GM18502 (cell line): ENCODE measurements at regions not wholly inside any gene's neighbourhood (a gene's known extent, or its start where the extent isn't known, plus 50 kb on each side); places are given as distances from the start of the nearest gene placed in this dataset.

Experiments
- ATAC-seq: cut with Tn5 transposase; IDR thresholded peaks from one replicate; pipeline ENCODE4 v1.9.1; 2021; ENCODE audit warnings: mild to moderate bottlenecking; ENCODE audit not compliant: unreplicated experiment, poor library complexity

DNA sequence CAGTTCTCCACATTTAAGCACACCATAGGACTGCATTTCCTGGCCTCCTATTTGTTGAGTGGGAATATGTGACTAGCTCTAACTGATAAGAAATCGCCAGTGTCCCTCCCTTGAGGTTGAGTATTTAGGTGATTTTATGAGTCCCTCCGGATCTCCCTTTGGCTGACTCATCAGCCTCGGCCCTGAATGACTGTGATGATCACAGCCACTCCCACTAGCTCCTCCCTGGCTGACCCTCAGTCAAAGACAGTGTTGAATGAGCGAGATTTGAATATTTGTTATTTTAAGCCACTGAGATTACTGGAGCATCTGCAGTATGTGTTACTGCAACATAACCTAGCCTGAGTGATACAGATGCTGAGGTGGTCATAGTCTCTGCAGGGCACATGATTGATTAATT, 515.3 kb downstream of the EPHB1 start:
- no peak for ATAC-seq

DNA sequence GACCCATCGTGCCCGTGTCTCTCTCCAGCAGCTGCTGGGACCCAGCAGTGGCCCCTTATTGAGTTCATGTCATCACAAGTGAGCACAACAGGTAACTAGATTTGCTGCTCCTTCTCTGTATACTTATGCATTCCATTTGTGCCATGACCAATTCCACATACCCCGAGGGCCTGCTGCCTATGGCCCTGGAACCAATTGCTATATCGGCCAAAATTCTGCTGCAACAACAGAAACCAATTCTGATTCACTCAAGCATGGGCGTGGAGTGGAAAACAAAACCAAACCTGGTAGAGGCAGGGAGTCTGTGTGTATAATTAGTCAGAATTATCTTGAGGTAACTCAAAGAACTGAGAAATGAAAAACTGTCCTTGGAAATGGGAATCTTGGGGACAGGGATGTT, 516.6 kb downstream of the EPHB1 start:
- ATAC-seq = no peak

DNA sequence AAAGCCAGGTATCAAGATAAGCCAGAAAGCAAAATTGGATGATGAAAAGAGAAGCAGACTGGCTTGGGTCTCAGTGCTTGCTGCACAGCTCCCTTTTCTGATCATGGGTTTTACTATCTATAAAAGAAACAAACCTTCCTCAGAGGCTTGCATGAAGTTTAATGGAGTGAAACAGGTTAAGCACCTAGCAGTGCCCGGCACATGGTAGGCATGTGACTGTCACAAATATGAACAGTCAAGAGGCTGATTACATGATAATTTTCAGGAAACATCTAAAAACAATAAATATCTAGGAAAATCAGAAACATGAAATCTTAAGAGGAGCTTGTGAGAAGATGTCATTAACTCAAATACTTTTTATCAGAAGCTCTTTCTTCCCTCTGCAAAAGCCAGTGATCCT, 519.2 kb downstream of the EPHB1 start:
- ATAC-seq = no peak

DNA sequence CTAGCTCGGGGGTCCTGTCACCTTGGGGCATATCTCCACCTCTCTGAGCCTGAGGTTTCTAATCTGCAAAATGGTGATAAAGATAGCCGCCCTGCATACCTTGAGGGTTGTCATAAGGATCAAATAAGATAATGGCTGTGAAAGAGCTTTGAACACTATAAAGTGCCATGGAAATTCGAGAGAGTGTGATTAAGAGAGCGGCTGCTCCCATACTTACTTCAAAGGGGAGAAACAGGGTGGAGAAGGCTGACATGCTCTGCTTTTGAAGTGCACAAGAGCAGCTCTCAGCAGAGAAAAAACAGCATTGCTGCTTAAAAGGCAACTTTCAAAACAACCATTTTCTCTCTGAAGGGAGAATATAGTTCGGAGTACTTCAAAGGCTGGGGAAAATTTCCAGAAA, 529.2 kb downstream of the EPHB1 start:
- ATAC-seq = no peak

DNA sequence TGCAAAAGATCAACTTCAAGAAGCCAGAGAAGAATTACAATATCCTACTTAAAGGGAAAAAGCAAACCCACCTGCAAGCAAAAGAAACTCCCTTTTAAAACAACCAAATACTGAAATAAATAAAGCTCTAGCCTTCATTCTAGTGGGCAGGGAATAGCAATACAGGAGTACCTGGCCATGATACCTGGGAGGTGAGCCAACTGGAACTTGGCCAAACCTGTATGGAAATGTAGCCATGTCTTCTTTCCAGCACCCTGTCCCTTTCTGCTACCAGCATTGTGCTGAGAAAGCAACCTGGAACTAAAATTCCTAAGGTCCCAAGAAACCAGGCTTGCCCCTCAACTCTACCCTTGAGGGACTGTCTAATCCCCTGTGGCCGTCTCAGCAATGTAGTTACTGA, 530.0 kb downstream of the EPHB1 start:
- ATAC-seq = no peak

DNA sequence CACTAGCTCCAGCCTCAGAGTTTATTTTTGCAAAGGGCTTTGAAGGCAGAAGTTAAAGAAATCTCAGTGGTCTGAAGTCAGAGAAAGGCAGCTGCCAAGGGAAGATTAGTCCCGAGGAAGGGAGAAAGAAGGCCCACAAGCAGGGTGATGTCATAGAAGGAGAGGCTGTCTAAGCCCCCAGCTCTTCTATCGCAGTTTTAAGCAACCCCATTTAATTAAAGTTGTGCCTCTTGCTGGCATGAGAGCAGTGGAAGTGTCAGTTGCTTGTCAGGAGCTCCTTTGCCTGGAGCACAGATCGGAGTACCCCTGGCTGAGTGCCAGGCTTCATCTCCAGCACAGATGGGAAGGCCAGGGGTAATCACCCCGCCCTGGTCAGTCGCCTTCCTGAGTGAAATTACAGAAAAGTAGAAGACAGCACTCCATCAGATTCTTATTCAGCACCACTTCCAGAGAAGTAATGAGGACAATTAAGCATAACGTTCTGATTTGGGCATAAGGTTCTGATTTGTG, 530.7 kb downstream of the EPHB1 start:
- no peak for ATAC-seq

DNA sequence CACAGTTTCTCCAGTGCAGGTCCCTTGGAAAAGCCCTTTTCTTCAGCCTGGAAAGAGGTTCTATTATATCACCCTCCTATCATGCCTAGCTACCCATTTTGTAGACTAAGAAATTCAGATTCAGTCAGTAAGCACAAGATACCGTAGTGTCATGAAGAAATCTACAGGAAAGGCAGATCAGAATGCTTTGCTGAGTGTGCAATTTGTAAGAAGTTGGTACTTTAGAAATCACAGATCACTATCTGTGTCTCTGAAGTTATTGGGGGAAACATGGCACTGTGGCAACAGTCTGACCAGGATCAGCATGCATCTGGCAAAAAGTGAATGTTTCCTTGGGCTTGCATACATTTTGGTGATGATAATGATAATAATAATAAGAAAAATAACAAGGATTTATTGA, 531.8 kb downstream of the EPHB1 start:
- no peak for ATAC-seq

DNA sequence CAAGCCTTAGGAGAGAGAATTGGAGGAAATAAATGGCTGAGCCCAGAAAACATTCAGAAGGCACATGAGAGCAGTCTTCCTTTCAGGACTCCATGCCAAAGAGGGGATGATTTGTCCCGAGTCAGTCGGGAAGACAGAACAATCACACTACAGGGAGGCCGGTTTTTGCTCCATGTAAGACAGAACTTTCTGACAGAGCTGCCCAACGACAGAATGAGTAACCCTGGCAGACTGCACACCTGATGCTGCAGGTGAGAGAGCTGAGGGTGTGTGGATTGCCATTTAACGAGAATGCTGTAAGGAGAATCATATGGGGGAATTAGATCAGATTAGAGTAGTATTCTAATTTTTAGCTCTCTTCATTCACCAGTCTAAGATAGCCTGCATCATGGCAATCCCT, 533.0 kb downstream of the EPHB1 start:
- ATAC-seq = no peak

DNA sequence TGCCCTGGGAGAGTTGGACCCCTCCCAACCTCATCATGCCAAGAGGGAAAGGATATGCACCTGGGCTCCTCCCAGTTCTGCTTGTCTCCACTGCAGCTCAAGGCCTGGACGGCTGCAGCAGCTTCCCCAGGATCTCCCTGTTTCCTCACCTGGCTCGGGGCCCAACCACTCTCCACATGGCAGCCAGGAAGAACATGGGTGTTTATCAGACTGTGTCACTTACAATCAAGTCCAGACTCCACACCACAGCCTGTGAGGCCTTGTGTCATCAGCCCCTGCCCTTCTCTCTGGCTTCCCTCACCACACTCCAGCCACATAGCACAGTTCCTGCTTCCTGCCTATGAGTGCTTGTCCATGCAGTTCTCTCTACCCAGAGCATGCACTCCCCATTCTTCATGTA, 534.4 kb downstream of the EPHB1 start:
- ATAC-seq = no peak

DNA sequence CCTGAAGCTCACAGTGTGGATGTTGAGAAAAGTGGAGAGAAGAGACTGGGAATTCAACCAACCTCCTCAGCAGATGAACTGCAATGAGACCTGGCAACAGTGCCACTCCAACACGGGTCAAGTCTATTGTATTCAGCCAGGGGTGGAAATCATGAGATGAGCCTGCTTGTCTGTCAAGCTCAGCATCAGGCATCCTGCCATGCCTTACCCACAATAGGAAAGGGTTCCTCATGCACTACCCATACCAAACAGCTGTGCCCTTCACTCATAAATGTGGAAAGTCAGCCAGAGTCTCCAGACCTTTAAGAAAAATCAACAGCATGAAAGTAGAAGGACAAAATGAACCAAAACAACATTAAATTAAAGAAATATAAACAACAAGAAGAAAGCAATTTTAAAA, 542.1 kb downstream of the EPHB1 start:
- ATAC-seq = no peak

DNA sequence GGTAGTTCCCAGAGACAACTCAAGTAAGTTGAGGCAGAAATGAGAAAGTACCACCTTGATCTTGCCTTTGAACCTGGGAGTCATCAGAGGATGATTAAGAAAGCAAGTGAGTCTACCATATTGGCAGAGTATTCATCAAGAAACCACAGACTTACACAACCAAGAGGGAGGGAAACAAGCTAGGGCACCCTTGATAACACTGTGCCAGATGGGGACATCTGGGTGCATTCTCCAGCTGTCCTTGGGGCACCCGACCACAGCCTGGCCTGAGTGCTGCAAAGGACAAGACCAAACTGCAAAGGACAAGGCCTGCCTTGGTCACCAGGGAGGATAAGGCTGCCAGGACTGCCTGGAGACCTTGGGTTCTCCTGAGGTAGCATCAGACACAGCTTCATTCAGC, 553.6 kb downstream of the EPHB1 start:
- ATAC-seq = no peak

DNA sequence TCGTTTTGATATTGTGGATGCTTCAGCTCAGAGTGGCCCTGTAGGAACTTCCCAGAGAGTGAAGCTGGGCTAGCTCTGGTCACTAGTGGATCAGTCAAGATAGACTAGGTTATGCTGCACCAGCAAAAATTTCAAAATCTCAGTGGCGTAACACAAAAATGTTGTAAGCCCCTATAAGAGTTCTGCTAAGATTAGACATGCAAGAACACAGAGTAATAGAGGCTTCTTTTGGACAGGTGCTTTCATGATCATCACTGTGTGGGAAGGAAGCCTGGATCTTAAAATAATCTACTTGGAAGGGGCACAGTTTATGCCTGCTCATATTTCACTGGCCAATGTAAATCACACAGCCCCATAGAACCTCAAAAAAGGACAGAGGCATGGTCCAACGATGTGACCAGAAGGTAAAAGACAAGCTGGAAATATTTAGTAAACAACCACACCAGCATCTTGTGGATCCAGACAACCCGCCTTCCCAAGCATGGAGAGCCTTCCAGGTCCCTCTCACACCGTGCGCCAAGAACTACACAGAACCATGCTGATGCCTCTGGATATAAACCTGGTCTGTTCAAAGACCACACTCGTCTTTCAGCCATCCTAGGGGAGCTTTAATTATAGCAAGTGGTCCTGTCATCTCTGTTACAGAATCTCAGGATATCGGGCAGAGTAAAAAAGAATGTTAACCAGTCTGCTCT, 554.3 kb downstream of the EPHB1 start:
- no peak for ATAC-seq

DNA sequence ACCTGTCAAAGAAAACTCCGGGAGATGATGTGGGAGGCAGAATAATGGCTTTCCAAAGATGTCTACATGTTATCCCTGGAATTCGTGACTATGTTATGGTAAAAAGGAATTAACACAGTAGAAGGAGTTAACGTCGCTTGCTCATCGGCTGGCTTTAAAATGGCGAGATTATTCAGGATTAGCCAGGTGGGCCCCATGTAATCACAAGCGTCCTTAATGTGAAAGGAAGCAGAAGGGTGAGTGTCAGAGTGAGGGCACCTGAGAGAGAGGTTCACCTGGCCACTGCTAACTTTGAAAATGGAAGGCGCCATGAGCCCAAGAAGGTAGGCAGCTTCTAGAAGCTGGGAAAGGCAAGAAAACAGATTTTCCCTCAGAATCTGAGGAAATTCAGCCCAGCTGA, 557.2 kb downstream of the EPHB1 start:
- ATAC-seq = no peak

DNA sequence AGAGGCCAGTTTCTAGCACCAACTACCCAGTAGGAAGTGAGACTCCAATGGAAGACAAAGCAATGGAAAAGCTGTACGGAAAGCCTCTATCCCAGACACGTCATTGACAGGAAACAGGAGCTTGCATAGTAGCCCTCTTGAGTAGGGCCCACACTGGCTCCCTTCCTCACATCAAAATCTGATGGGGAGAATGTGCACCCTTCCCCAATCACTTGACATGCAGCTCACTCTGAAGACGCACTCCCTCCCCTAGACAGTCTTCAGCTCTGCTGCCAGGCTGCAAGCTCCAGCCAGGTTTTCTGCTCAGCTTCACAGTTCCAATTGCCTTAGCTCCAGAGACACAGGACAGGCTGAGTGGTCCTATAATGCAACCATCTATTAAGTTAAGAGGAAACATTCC, 567.8 kb downstream of the EPHB1 start:
- no peak for ATAC-seq

DNA sequence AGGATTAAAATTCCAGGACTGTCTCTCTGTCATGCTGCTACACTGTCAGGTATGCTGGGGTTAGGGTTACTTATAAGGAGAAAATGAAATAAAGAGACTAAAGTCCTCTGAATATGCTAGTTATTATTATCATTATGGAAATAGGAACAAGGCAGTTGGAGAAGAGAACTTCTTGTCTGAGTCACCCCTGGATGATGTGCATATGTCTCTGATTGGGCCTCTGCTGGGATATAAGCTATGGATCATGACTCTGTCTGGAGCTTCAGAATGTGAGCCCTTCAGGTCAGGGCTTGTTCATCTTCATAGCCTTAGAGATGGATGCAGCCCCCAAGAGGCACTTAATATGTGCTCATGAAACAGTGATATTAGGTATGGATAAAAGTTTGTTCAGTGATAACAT, 569.6 kb downstream of the EPHB1 start:
- ATAC-seq = no peak

DNA sequence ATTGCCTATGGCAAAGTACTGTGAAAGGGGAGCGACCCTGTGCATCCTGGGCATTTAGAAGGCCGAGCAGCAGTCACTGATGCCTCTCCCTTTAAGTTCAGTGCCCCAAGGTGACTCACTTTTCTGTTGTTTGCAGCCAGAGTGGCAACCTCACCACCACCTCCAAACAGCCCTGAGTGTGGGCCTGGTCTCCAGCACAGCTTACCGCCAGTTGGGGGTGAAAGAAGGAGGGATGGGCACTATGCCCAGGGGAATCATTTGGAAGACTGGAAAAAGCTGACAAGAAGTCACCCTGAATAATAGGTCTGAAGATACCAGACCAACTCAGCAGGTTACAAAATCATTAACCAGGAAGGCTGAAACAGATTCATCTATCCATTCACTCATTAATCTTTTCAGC, 571.8 kb downstream of the EPHB1 start:
- no peak for ATAC-seq

DNA sequence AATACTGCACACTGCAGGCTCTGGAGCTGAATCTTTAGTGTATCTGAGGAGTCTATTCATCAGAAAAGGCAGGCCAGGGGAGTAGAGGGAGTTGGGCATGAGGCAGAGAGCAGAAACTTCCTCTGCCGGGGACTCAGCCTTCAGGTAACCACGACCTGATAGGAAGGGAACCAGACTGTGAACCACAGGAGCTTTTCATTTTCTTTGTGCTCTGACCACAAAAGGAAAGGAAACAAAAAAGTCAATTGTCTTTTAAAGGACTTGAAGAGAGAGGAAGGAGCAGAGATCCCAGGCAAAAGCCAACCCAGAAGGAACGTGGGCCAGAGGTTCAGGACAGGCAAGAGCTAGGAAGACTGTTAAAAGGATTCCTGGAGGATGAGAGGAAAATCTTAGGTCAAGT, 573.3 kb downstream of the EPHB1 start:
- ATAC-seq = no peak

DNA sequence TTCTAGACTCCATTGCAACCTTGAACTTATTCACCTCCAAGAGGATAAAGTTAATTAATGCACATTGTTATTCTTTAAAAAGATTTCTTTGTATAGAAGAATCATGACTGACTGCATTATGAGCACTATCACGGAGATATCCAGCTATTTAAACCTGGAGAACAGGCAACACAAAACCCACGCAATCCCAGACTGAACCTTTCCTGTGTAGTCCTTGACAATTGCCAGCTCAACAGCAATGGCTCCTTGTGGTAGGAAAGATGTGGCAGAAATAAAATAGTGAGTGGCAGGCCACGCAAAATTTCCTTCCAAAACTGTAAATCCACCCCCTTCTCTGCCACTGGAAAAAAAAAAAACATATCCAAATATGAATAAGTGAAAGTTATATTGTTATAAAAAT, 573.7 kb downstream of the EPHB1 start:
- no peak for ATAC-seq

DNA sequence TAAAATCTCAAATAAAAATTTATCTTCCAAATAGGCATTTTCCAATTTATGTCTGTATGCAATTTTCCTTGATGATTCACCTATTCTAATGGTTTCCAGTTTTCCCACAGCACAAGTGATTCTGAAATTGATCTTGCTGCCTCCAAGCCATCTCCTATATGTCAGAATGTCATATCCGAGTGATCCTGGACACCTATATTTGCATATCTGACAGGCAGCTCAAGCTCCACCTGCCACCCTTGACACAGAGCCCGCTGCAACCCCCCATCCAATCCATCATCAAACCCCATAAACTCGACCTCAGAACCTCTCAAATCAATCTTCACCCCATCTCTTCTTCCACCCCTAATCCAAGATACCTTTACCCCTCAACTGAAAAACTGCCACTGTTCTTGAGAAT, 579.5 kb downstream of the EPHB1 start:
- no peak for ATAC-seq

DNA sequence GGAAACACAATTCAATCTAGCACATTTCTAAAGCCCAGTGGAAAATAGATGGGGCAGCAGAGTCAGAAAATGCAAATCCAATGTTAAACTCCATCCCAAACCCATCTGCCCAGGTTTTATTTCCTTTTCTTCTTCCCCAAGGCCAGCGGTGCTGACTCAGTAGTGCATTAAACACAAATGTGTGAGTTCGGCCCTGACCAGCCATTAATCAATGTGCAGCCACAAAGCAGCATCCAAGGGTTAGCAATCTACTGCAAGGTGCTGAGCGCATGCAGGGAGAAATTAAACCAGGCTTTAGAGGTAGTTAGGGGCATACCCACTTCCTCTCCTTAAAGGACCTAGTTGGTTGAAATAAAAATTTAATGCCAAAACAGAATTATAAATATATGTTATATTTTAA, 583.3 kb upstream of the PPP2R3A start:
- no peak for ATAC-seq

DNA sequence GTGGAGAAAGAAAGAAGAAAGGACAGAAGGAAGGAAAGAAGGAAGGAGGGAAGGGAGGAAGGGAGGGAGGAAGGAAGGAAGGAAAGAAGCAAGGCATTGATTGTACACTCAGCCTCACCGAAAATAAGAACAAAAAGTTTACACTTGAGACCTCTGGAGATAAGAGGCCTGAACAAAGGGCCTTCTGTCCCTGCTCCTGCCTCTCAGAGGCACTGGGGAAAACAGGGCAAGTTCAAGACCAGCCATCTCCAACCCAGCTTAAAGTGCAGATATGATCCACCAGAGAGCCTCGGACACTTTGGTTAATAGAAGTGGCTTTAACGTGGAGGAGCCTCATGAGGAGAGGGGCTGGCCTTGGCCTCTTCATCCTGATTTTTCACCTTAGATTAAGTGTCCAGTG, 582.9 kb upstream of the PPP2R3A start:
- ATAC-seq = no peak

DNA sequence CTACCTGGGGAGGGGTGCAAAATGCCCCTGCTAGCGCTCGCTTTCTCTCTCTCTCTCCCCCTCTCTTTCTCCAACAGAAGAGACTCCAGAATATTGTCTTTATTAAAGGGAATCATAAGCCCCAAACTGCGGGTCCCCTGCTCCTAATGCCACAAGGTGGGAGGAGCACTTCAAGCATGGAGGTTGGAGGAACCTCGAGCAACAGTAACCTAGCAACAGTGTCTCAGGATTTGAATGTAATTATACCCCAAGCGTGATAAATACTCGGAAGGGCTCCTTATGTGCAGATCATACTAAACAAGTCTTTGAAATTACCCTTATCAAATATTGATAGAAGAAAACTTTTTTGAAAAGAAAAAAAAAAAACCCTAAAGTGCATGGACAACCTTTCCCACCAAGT, 582.2 kb upstream of the PPP2R3A start:
- no peak for ATAC-seq

DNA sequence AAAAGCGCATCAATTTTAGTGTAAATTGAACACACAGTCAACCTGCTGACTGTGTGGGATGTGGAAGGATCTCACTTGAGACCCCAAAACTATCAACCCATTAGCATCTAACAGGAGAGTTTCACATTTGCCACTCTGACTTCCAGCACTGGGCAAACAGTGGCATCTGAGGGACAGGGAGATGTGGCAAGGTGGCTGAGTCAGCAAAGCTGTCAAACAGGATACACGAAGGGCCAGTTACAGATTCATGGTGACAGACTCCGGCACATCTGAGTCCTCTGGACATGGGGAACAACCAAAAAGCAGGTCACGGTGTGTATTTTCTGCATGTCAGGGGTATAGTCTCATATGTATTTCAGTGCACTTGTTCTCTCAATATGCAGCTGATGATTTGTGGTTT, 573.4 kb upstream of the PPP2R3A start:
- no peak for ATAC-seq
